ENCODE measurements at regions not wholly inside any gene's neighbourhood (a gene's known extent, or its start where the extent isn't known, plus 50 kb on each side); places are given as distances from the start of the nearest gene placed in this dataset.

- BruUV-seq (replicated peaks) = no TSS peak
- Histone ChIP-seq H3K79me2 (ENCODE audit: insufficient read depth, low read length) (no peaks in the 10 kb centered on the region), H4K20me1 (ENCODE audit: insufficient read depth) (no peaks in the 10 kb centered on the region), H3K9me3 (ENCODE audit: control insufficient read depth in 1 of 2, insufficient read depth in 1 of 2, low read depth in 1 of 2, low read length in 2 of 2) (no peaks in the 10 kb centered on the region), H2AFZ (ENCODE audit: low read depth, low read length, poor library complexity, severe bottlenecking) (no peak overlapping the region), H3K4me3 (replicated peaks in 1 of 2; ENCODE audit: low read depth in 1 of 2, low read length in 2 of 2) (no peak overlapping the region), H3K36me3 (ENCODE audit: control insufficient read depth in 1 of 2, insufficient read depth in 2 of 2, low read length in 2 of 2) (no peaks in the 10 kb centered on the region), H3K4me2 (ENCODE audit: low read length) (no peak overlapping the region), H3K9me2 (ENCODE audit: insufficient read depth) (no peaks in the 10 kb centered on the region), H3K27me3 (ENCODE audit: insufficient read depth, low read length) (no peaks in the 10 kb centered on the region), H3K4me1 (ENCODE audit: control insufficient read depth in 1 of 2, insufficient read depth in 2 of 2, low read length in 2 of 2) (peaks cover 0 to 11% of the 10 kb centered on the region in 2 experiments; a peak in 1 of 4 replicates), H3K9ac (ENCODE audit: low read length) (no peak overlapping the region), H3K27ac (ENCODE audit: low read depth, low read length) (no peak overlapping the region)
- ATAC-seq (no peak), DNase-seq (ENCODE audit: low read depth, low spot score) (no peak)
- TF ChIP-seq ZFX (IDR thresholded peaks at IDR 0.05) = no peak
- no peak for TF ChIP-seq EGR1 (IDR thresholded peaks at IDR 0.05; ENCODE audit: low read depth)
- no peak for TF ChIP-seq RAD21 (IDR thresholded peaks at IDR 0.05; ENCODE audit: low read depth)
- no peak for TF ChIP-seq SIN3A (IDR thresholded peaks at IDR 0.05; ENCODE audit: low read depth)
- TF ChIP-seq REST (IDR thresholded peaks at IDR 0.05; ENCODE audit: low read depth) = no peak
- no peak for TF ChIP-seq SP1 (IDR thresholded peaks at IDR 0.05; ENCODE audit: low read depth)
- TF ChIP-seq JUND (IDR thresholded peaks at IDR 0.05) = no peak
- TF ChIP-seq EZH2 (IDR thresholded peaks at IDR 0.05) = no peak
- no peak for TF ChIP-seq POLR2AphosphoS5 (IDR thresholded peaks at IDR 0.05; ENCODE audit: low read depth, low read length)
- TF ChIP-seq ZBTB33 (IDR thresholded peaks at IDR 0.05; ENCODE audit: extremely low read depth, insufficient replicate concordance, low read length) = no peak
- TF ChIP-seq TCF7L2 (IDR thresholded peaks at IDR 0.05; ENCODE audit: borderline replicate concordance, extremely low read depth, insufficient read depth, insufficient read length) = no peak
- no peak for TF ChIP-seq EZH2phosphoT487 (IDR thresholded peaks at IDR 0.05; ENCODE audit: borderline replicate concordance)
- no peak for TF ChIP-seq CTCF (IDR thresholded peaks at IDR 0.05 in 2 of 3, conservative IDR thresholded peaks at IDR 0.05 in 1 of 3; ENCODE audit: borderline replicate concordance in 1 of 3, insufficient read depth in 1 of 3, low read depth in 2 of 3, low read length in 2 of 3)
- CTCF ChIA-PET = no interaction called here
- POLR2A ChIA-PET = no interaction called here
- RAD21 ChIA-PET (ENCODE audit: low non-redundant PET in 1 of 2, low total read pairs in 2 of 2, uncharacterized antibody in 2 of 2, unreplicated experiment in 2 of 2) = no interaction called here
- intact Hi-C loops (cut with micrococcal nuclease) = no loop called here
Observed at GRCh38 chr12:92605621-92606170, 97.1 kb upstream of the PLEKHG7 start.

Data from HCT116 (cell line).